ENCODE measurements at regions not wholly inside any gene's neighbourhood (a gene's known extent, or its start where the extent isn't known, plus 50 kb on each side); places are given as distances from the start of the nearest gene placed in this dataset.

GRCh38 chr3:137061186-137061585, 103.4 kb downstream of the IL20RB start:
- H3K4me3 ChIP-seq (ENCODE audit: low read depth, low read length): no peak overlapping the region
- no peak for DNase-seq (ENCODE audit: low read depth)
- TF ChIP-seq CTCF (IDR thresholded peaks at IDR 0.05; ENCODE audit: insufficient read depth, low read depth, low read length): no peak

GRCh38 chr3:137062250-137062649, 104.5 kb downstream of the IL20RB start:
- no peak for DNase-seq (ENCODE audit: low read depth)
- TF ChIP-seq CTCF (IDR thresholded peaks at IDR 0.05; ENCODE audit: insufficient read depth, low read depth, low read length): no peak

GRCh38 chr3:137065381-137065780, 107.6 kb downstream of the IL20RB start:
- H3K4me3 ChIP-seq (ENCODE audit: low read depth, low read length): no peak overlapping the region
- no peak for TF ChIP-seq CTCF (IDR thresholded peaks at IDR 0.05; ENCODE audit: insufficient read depth, low read depth, low read length)
- DNase-seq (ENCODE audit: low read depth): no peak

More at GRCh38 chr3:137062250-137062649, 104.5 kb downstream of the IL20RB start:
- no peak overlapping the region for H3K4me3 ChIP-seq (ENCODE audit: low read depth, low read length)

GRCh38 chr3:137066092-137066491, 108.3 kb downstream of the IL20RB start:
- no peak for DNase-seq (ENCODE audit: low read depth)
- no peak overlapping the region for H3K4me3 ChIP-seq (ENCODE audit: low read depth, low read length)
- no peak for TF ChIP-seq CTCF (IDR thresholded peaks at IDR 0.05; ENCODE audit: insufficient read depth, low read depth, low read length)

GRCh38 chr3:137071104-137071503, 113.3 kb downstream of the IL20RB start:
- no peak overlapping the region for H3K4me3 ChIP-seq (ENCODE audit: low read depth, low read length)
- DNase-seq (ENCODE audit: low read depth): no peak
- TF ChIP-seq CTCF (IDR thresholded peaks at IDR 0.05; ENCODE audit: insufficient read depth, low read depth, low read length): no peak

GRCh38 chr3:137075020-137075419, 117.2 kb downstream of the IL20RB start:
- H3K4me3 ChIP-seq (ENCODE audit: low read depth, low read length): no peak overlapping the region
- no peak for TF ChIP-seq CTCF (IDR thresholded peaks at IDR 0.05; ENCODE audit: insufficient read depth, low read depth, low read length)
- DNase-seq (ENCODE audit: low read depth): no peak

GRCh38 chr3:137078040-137078439, 120.3 kb downstream of the IL20RB start:
- TF ChIP-seq CTCF (IDR thresholded peaks at IDR 0.05; ENCODE audit: insufficient read depth, low read depth, low read length): no peak
- DNase-seq (ENCODE audit: low read depth): no peak
- H3K4me3 ChIP-seq (ENCODE audit: low read depth, low read length): no peak overlapping the region
